ENCODE measurements at regions not wholly inside any gene's neighbourhood (a gene's known extent, or its start where the extent isn't known, plus 50 kb on each side); places are given as distances from the start of the nearest gene placed in this dataset.
A peak's percentile ranks its signal among the peaks of the same experiment; 100 is the strongest.

- H3K4me1 ChIP-seq (replicated peaks): no peaks in the 10 kb centered on the region
- no peak for TF ChIP-seq CTCF (IDR thresholded peaks at IDR 0.05)
- no peak for TF ChIP-seq POLR2AphosphoS5 (IDR thresholded peaks at IDR 0.05)
- TF ChIP-seq POLR2A (IDR thresholded peaks at IDR 0.05): no peak
- WGBS: 57% methylated on average over 2 of the region's 2 CpGs
- H3K27me3 ChIP-seq (replicated peaks; ENCODE audit: insufficient read depth): no peaks in the 10 kb centered on the region
- H3K4me3 ChIP-seq: no peak overlapping the region
- no peak for DNase-seq (ENCODE audit: low spot score)
- no peaks in the 10 kb centered on the region for H3K36me3 ChIP-seq
- no peak overlapping the region for H3K27ac ChIP-seq
- no peaks in the 10 kb centered on the region for H3K9me3 ChIP-seq
- intact Hi-C loops (cut with DNase I): no loop called here
Observed at GRCh38 chr6:141000917-141001316, 1131.8 kb upstream of the GJE1 start.

GRCh38 chr6:140993515-140993914 lies 1139.2 kb upstream of the GJE1 start:
- Histone ChIP-seq H3K27ac (no peak overlapping the region), H3K4me1 (replicated peaks) (no peaks in the 10 kb centered on the region), H3K27me3 (replicated peaks; ENCODE audit: insufficient read depth) (no peaks in the 10 kb centered on the region), H3K36me3 (no peaks in the 10 kb centered on the region), H3K9me3 (no peaks in the 10 kb centered on the region), H3K4me3 (no peak overlapping the region)
- intact Hi-C loops (cut with DNase I): no loop called here
- no peak for TF ChIP-seq CTCF (IDR thresholded peaks at IDR 0.05)
- TF ChIP-seq POLR2AphosphoS5 (IDR thresholded peaks at IDR 0.05): no peak
- no peak for TF ChIP-seq POLR2A (IDR thresholded peaks at IDR 0.05)
- WGBS: 94% methylated on average over 1 of the region's 1 CpG
- DNase-seq (ENCODE audit: low spot score): no peak

GRCh38 chr6:140992678-140993077 lies 1140.0 kb upstream of the GJE1 start:
- no peaks in the 10 kb centered on the region for H3K9me3 ChIP-seq
- no peaks in the 10 kb centered on the region for H3K36me3 ChIP-seq
- no peak for DNase-seq (ENCODE audit: low spot score)
- intact Hi-C loops (cut with DNase I): no loop called here
- H3K27ac ChIP-seq: no peak overlapping the region
- no peaks in the 10 kb centered on the region for H3K4me1 ChIP-seq (replicated peaks)
- H3K4me3 ChIP-seq: no peak overlapping the region
- WGBS: 91% methylated on average over 1 of the region's 1 CpG
- TF ChIP-seq CTCF (IDR thresholded peaks at IDR 0.05) (no peak), POLR2A (IDR thresholded peaks at IDR 0.05) (no peak), POLR2AphosphoS5 (IDR thresholded peaks at IDR 0.05) (no peak)
- H3K27me3 ChIP-seq (replicated peaks; ENCODE audit: insufficient read depth): no peaks in the 10 kb centered on the region

- H3K4me1 ChIP-seq (replicated peaks): no peaks in the 10 kb centered on the region
- H3K27me3 ChIP-seq (replicated peaks; ENCODE audit: insufficient read depth): no peaks in the 10 kb centered on the region
- H3K36me3 ChIP-seq: no peaks in the 10 kb centered on the region
- no peak for DNase-seq (ENCODE audit: low spot score)
- H3K9me3 ChIP-seq: no peaks in the 10 kb centered on the region
- no peak overlapping the region for H3K4me3 ChIP-seq
- no peak overlapping the region for H3K27ac ChIP-seq
- TF ChIP-seq POLR2AphosphoS5 (IDR thresholded peaks at IDR 0.05): peak; percentile 49
- TF ChIP-seq POLR2A (IDR thresholded peaks at IDR 0.05): no peak
- TF ChIP-seq CTCF (IDR thresholded peaks at IDR 0.05): no peak
- intact Hi-C loops (cut with DNase I): loop anchor here (10.0 kb wide), 1 partner anchor 1614 kb away; the partner anchor contains the start of gene CITED2
Observed at GRCh38 chr6:140988780-140989179, 1143.9 kb upstream of the GJE1 start.

- no peak overlapping the region for H3K27ac ChIP-seq
- TF ChIP-seq CTCF (IDR thresholded peaks at IDR 0.05) (no peak), POLR2A (IDR thresholded peaks at IDR 0.05) (no peak), POLR2AphosphoS5 (IDR thresholded peaks at IDR 0.05) (no peak)
- H3K9me3 ChIP-seq: no peaks in the 10 kb centered on the region
- no peaks in the 10 kb centered on the region for H3K36me3 ChIP-seq
- no peaks in the 10 kb centered on the region for H3K27me3 ChIP-seq (replicated peaks; ENCODE audit: insufficient read depth)
- DNase-seq (ENCODE audit: low spot score): no peak
- H3K4me3 ChIP-seq: no peak overlapping the region
- intact Hi-C loops (cut with DNase I): loop anchor here (10.0 kb wide), 1 partner anchor 1613 kb away; the partner anchor contains the start of gene CITED2
- H3K4me1 ChIP-seq (replicated peaks): no peaks in the 10 kb centered on the region
- 89% methylated on average over 2 of the region's 2 CpGs for WGBS
Observed at GRCh38 chr6:140987364-140988155, 1145.2 kb upstream of the GJE1 start.
